ENCODE measurements at regions not wholly inside any gene's neighbourhood (a gene's known extent, or its start where the extent isn't known, plus 50 kb on each side); places are given as distances from the start of the nearest gene placed in this dataset.

- ChIA-PET CTCF (interaction anchor here (0.6 kb wide), 1 partner anchor 97 kb away, joined by 3 read pairs; no protein-coding TSS in a partner anchor), SMC1A (ENCODE audit: uncharacterized antibody, unreplicated experiment) (no interaction called here), POLR2A (no interaction called here), RAD21 (ENCODE audit: unreplicated experiment) (no interaction called here)
- no peak overlapping the region for H3K27ac ChIP-seq (ENCODE audit: control insufficient read depth, insufficient read depth)
- H3K4me3 ChIP-seq, result no peak overlapping the region
- TF ChIP-seq BHLHE40 (IDR thresholded peaks at IDR 0.05; ENCODE audit: borderline replicate concordance in 1 of 2, low read depth in 2 of 2, low read length in 1 of 2) (no peak), ZBTB33 (IDR thresholded peaks at IDR 0.05) (no peak), HDAC6 (IDR thresholded peaks at IDR 0.05; ENCODE audit: unreplicated experiment) (no peak), CREM (IDR thresholded peaks at IDR 0.05; ENCODE audit: low read depth) (no peak), RBBP5 (conservative IDR thresholded peaks at IDR 0.05) (no peak)
- H3K36me3 ChIP-seq (ENCODE audit: control insufficient read depth in 2 of 2, insufficient read depth in 2 of 2, low read length in 1 of 2), result no peaks in the 10 kb centered on the region
- no peak overlapping the region for H2AFZ ChIP-seq (ENCODE audit: control insufficient read depth, low read depth, low read length)
- no peaks in the 10 kb centered on the region for H3K4me1 ChIP-seq (ENCODE audit: control insufficient read depth, insufficient read depth, low read length)
- BruUV-seq (replicated peaks), result no TSS peak
- H3K27me3 ChIP-seq (replicated peaks in 1 of 2; ENCODE audit: control insufficient read depth in 2 of 2, insufficient read depth in 2 of 2, low read length in 1 of 2), result no peaks in the 10 kb centered on the region
- in situ Hi-C loops (cut with MboI) (no loop called here), intact Hi-C loops (cut with micrococcal nuclease; ENCODE audit: unreplicated experiment) (no loop called here)
- no peak for ATAC-seq
- FAIRE-seq, result no peak
- no peak overlapping the region for H3K9ac ChIP-seq (ENCODE audit: control insufficient read depth, insufficient read depth, low read length)
- no peaks in the 10 kb centered on the region for H3K79me2 ChIP-seq (ENCODE audit: control insufficient read depth, insufficient read depth, low read length)
- H3K4me2 ChIP-seq (ENCODE audit: control insufficient read depth, insufficient read depth), result no peak overlapping the region
- no peak for DNase-seq (ENCODE audit: low read depth, low spot score)
- 30% methylated on average over 9 of the region's 9 CpGs for WGBS (ENCODE audit: insufficient coverage, insufficient replicate concordance, low lambda C conversion rate, missing lambda C conversion rate)
- H3K9me3 ChIP-seq (replicated peaks; ENCODE audit: control insufficient read depth, insufficient read depth, low read length), result no peaks in the 10 kb centered on the region
- H4K20me1 ChIP-seq (ENCODE audit: control insufficient read depth, insufficient read depth), result no peaks in the 10 kb centered on the region
Measured at GRCh38 chr5:175815126-175815913, 56.1 kb upstream of the CPLX2 start.

GRCh38 chr5:175816348-175816747 is 55.0 kb upstream of the CPLX2 start:
- Histone ChIP-seq H3K36me3 (ENCODE audit: control insufficient read depth in 2 of 2, insufficient read depth in 2 of 2, low read length in 1 of 2) (no peaks in the 10 kb centered on the region), H3K27ac (ENCODE audit: control insufficient read depth, insufficient read depth) (no peak overlapping the region), H3K9me3 (replicated peaks; ENCODE audit: control insufficient read depth, insufficient read depth, low read length) (no peaks in the 10 kb centered on the region), H3K79me2 (ENCODE audit: control insufficient read depth, insufficient read depth, low read length) (no peaks in the 10 kb centered on the region), H3K27me3 (replicated peaks in 1 of 2; ENCODE audit: control insufficient read depth in 2 of 2, insufficient read depth in 2 of 2, low read length in 1 of 2) (no peaks in the 10 kb centered on the region), H3K4me3 (no peak overlapping the region), H3K9ac (ENCODE audit: control insufficient read depth, insufficient read depth, low read length) (no peak overlapping the region), H3K4me2 (ENCODE audit: control insufficient read depth, insufficient read depth) (no peak overlapping the region), H4K20me1 (ENCODE audit: control insufficient read depth, insufficient read depth) (no peaks in the 10 kb centered on the region), H2AFZ (ENCODE audit: control insufficient read depth, low read depth, low read length) (no peak overlapping the region), H3K4me1 (ENCODE audit: control insufficient read depth, insufficient read depth, low read length) (no peaks in the 10 kb centered on the region)
- no peak for DNase-seq (ENCODE audit: low read depth, low spot score)
- intact Hi-C loops (cut with micrococcal nuclease; ENCODE audit: unreplicated experiment) (no loop called here), in situ Hi-C loops (cut with MboI) (no loop called here)
- ChIA-PET POLR2A (no interaction called here), RAD21 (ENCODE audit: unreplicated experiment) (no interaction called here), SMC1A (ENCODE audit: uncharacterized antibody, unreplicated experiment) (interaction anchor here (0.6 kb wide), 1 partner anchor 81 kb away, joined by 3 read pairs; no protein-coding TSS in a partner anchor), CTCF (no interaction called here)
- TF ChIP-seq TCF3 (IDR thresholded peaks at IDR 0.05; ENCODE audit: borderline replicate concordance, insufficient read depth, low read depth, low read length), result no peak
- BruUV-seq (replicated peaks), result no TSS peak
- FAIRE-seq, result no peak
- ATAC-seq, result no peak
- WGBS (ENCODE audit: insufficient coverage, insufficient replicate concordance, low lambda C conversion rate, missing lambda C conversion rate), result 50% methylated on average over 10 of the region's 10 CpGs
